ENCODE measurements at regions not wholly inside any gene's neighbourhood (a gene's known extent, or its start where the extent isn't known, plus 50 kb on each side); places are given as distances from the start of the nearest gene placed in this dataset.

DNA sequence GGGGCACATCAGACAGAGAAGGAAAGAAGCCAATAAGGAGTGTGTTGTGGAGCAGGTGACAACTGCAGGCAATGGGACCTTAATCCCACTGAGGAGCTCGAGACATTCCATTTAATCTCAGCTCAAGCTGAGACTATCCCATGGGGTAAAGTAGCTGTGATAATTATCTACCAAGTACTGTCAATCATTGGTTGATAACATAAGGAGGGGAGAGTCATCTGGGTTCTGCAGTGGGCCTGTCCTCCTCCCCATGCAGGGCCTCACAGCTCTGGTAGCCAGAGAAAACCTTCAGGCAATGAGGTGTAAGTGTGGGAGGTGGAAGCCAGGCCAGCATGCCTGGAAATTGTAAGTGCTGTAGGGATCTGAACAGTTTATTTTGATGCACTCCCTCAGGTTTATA, 375.0 kb upstream of the ARID1B start:
- DNase-seq = no peak

DNA sequence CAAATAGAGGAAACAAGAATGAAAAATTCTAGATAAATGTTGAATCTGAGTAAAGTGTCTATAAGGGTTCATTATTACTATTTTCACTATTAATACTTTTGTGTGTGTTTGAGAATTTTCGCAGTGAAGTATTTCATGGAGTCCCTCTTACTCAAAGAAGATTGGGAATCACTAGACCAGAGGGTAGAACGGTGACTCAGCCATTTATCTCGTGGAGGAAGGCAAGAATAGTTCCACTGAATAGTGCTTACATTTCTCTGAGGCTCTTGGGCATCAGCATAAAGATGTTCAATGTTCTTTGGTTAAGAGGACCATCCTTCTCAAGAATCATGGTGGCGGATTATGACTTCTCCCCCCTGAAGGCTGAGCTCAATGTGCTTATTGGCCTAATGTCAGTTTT, 376.7 kb upstream of the ARID1B start:
- no peak for DNase-seq

DNA sequence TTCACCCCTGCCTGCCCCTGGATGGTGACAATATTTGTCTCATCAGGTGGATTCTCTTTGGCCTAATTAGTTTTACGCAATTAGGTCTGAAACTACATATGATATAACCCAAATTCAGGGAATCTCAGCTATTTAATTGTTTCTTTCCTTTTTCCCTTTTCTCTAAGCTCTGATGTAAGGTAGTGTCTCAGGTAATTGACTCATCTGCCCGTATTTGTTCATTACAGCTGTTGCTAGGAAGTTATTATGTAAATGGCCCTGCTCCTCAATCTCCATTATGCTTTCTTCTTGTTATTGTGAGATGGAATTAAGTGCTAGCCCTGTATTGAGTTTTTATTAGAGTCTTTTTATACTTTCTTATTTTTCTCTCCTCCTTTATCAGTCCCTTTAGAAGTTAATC, 378.2 kb upstream of the ARID1B start:
- DNase-seq = no peak

DNA sequence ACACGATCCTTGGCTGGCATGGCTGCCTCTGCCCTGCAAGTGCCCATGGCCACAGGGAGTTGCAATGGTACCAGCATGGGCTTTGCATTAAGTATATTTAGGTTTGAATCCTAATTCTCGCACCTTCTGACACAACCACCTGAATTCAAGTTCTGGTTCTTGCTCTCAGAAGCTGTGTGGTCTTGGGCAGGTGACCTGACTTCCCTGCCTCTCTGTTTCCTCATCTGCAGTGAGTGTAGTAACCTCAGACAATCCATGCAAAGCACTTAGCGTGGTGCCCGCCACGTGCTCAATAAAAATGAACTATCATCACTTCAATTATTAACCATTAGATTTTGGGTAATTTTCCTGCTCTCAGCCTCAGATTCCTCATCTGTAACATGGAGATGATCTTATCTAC, 378.8 kb upstream of the ARID1B start:
- no peak for DNase-seq

DNA sequence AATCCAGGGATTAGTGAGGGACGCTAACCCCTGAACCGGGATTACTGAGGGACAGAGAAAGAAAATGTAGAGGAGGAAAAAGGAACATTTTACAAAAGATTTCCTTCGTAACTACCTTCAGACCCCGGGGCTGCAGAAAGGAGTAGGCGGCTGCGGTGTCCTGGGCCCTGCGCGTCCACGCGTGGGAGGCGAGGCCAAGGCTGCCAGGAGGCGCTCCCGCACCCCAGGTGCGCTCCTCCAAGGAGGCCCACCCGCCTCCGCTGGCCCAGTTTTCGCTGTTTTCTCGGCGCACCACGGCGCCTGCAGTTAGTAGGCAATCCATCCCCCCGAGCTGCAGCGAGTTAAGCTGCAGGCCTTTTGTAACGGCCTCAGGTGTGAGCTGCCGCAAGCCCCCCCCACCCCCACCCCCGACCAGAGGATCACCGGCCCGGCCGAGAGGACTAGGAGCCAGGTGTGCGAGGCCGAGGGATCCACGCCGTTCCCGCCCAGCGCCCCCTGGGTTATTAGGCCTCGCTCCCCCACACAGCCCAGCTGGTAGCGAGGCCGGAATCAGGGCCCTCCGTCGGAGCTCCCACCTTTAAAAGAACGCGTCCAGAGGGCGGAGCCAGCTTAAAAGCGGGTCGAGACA, 380.3 kb upstream of the ARID1B start:
- DNase-seq = no peak

DNA sequence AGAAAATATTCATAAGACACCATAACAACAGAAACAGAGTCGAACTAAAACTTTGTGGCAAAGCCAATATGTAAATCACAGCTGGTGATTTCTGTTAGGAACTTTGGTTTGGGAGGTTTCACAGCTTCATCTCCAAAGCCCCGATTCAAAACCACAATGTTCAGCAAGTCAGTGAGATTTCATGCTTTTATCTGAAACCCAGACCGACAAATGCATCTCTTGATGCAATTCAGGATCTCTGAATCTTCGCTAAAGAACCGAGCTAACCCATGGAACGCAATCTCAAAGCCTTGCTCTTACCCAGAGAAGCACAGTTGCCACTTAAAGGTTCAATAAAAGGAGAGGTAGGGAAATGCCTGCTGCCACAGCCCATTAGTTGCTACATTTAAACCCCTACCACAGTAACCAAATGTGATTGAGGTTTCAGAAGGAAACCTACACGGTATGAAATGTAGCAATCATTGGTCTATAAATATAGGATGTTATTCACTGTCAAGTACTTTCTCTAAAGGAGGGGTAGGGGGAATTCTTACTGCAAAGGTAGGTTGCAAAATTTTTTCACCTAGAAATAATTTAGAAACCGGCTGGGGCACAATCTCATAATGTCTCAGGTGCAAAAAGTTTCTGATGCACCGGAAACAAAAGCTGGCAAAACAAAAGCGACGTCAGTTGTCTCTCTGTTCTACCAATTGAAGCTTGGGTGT, 381.0 kb upstream of the ARID1B start:
- DNase-seq = no peak

DNA sequence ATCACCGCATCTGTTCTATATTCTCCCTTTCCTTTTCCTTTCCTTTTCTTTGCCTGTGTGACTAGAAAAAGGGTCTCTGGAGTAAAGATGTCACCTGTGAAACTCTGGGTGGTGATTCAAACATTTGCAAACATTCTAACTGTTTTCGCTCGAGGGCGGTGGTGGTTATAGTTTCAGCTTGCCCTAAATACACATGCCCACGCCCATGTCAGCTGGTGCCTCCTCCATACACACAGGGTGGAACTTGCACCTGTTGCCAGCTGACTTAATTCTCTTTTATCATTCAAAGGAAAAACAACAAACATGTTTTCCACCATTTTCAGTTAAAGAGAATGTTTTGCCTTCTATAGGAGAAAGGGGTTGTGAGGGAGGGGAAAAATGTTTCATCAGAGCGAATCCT, 381.9 kb upstream of the ARID1B start:
- no peak for DNase-seq

DNA sequence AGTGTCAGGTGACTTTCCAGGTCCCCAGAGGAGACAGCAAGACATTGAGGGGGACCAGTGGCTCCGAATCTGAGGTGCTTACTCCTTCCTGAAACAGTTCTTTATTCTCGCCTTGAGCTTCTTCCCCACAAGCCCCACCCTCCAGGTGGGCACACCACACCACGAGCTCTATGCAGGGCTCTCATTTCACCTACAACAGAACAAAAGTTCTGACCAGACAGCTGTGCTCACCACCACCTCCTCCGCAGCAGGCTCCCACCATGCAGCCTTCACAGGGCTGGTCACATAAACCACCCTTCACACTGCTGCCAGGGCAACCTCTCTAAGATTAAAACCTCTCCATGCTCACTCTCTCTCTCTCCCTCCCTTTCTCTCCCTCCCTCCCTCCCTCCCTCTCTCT, 384.5 kb upstream of the ARID1B start:
- DNase-seq = no peak

DNA sequence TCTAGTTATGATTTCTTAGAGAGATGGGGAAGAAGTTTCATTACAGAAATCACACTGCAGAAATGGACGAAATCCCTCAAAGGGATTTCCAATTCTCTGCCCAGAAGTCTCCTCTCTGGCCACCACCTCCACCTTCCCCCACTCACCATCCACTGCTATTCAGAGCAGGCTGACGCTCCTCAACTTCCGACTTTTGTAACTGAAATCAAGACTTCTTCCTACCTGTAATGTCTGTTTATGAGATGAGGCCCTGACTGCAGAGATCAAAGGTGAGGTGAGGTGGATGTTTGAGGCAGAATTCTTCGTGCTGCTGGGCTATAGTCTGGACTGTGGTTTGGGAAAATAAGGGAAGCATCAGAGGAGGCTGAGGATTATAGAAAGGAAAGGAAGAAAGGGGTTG, 385.2 kb upstream of the ARID1B start:
- DNase-seq = no peak

DNA sequence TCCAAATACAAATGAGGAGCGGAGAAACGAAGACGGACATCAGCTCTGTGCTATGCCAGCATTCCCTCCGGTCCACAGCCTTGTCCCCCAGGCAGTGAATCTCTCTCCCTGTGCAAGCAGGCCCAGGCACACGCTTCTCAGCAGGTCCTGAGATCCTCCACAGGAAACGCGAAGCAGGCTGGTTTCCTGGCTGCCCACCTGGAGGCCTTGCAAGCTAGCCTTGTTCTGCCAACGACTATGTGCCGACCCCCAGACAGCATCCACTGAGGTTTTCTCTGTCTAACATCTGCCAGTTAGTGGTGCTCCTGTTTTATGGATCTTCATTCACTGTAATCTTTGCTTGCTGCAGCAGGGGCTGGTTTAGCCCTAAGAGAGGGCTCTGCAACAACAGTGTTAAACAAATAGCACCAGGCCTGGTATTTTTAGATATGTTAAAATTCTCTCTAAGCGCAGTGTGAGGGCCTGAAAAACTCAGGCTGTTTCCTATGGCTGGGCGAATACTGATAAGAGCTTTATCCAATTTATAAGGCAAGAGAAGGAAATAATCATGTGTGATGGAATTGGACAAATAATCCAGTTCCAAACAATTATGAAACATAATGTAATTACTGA, 386.0 kb upstream of the ARID1B start:
- no peak for DNase-seq

DNA sequence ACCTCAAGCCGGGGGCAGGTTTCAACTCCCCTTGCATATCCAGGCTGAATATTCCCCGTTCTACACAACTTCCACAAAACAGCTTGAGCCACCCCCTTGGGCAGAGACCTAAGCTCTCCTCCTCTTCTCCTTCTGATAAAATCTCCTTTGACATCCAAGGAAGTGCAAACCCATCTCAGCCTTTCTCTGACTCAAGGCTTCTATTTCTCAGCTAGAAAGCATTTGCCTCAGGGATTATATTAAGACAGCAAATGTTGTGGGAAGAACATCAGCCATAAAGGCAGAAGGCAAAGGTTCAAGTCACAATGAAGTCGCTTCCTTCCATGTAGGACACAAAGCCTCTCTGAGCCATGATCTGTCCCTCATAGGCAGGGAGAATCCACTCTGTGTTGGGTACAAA, 386.6 kb upstream of the ARID1B start:
- DNase-seq = no peak

DNA sequence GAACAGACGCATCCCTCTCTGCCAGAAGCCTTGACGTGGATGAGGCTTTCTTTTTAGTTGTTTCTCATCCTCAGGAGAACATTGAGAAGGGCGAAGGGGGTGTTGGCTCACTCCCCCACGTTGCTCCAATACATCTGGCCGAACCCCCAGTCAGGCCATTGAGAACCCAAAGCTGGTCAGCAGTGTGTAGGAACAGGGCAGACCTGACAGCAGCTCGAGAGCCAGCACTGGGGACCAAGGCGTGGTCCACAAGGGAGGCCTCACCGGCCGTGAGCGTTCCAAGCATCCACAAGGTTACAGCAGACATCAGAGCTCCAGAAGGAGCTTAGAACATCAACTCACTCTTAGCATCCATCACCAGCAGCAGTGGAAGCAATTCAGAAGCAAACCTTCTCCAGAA, 387.9 kb upstream of the ARID1B start:
- DNase-seq = no peak

DNA sequence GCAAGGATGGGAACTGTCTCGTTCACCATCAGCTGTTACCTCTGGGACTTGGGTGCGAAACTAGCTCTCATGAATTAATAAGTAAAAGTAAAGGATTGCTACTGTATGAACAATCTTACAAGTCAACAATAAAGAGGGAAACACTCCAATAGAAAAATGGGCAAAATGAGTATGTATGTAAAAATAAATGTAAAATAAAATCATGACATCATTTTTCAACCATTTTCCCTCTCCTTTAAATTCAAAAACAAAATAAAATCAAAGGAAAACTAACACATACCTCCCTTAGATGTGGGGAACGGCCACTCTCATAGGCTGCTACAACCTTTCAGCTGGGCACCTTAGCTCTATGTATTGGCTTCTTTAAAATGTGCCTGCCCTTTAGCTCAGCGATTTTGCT, 389.7 kb upstream of the ARID1B start:
- no peak for DNase-seq

DNA sequence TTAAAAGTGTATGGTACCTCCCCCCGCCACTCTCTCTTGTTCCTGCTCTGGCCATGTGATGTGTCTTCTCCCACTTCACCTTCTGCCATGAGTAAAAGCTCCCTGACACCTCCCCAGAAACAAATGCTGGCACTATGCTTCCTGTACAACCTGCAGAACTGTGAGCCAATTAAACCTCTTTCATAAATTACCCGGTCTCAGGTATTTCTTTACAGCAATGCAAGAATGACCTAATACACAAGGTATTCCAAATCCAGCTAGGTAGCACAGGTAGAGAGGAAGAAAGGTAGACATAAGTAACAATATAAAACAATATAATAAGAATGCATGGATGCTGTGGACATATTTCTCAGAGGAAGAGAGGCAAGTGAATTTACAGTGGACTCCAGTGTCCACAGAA, 394.1 kb upstream of the ARID1B start:
- DNase-seq = no peak

DNA sequence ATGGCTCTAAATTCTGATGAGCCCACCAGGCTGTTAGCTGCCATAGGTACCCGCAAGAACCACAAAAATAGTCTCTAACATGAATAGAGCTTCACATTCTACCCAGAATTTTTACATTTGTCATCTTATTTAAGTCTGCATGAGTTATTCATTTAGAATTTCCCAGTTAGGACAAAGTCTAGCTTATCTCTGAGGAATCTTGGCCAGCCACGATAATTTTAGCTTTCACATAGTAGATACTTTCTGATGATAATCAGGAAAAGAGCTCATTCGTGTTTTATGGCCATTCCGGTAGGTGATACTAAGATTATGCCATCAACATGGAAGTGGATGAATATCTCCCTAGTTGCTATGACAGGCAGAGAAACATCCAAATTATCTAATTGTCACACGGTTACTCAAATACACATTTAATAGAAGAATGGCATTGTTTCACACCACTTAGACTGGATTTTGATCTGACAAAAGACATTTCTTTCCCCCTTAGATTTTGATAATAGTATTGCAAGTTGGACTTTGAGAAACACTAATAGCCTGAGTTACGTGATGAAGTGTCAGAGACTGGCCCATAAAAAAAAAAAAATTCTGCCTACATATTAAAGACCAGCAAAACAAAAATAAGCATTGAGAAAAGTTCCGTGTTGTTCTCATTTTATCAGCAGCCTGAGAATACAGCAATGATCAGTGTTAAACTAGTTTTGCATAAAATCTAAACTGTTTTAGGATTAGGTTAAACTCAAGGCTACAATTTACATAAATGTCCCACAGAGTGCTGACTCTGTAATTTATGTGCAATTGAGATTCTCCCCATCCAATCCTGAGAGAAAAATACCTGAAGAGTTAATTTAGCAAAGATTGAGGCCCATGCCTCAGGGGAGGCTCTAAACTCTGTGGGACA, 397.5 kb upstream of the ARID1B start:
- DNase-seq = no peak

DNA sequence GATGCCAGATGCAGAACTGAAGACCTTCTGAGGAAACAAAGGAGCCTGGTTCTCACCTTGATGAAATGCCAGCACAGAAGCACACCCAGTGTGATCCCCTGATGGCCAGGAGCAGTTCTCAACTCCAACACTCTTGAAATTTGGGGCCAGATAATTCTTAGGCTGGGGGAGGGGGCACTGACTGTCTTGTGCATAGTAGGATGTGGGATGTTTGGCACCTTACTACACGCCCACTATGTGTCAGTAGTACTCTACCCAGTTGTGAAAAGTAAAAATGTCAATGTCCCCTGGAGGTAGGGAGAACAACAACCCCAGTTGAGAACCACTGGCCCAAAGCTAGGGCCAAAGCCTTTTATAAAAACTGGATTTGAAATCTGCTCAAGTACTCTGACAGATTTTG, 398.3 kb upstream of the ARID1B start:
- DNase-seq = no peak

DNA sequence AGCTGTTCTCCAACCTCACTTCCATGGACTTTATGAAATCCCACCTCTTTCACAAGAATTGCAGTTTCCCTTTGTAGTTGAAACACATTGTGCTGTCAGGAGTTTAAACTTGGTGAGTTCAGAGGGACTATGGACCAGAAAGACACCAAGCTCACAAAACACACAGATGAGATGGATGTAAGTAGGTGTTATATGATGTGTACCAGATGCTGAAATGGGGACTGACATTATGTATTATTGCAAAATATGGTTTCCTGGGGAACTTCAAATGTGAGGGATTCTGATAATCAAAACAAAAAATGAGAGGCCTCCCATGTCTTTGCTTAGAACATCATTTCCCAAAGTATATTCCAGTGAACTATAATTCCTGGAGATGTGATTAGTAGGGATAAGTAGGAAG, 401.1 kb upstream of the ARID1B start:
- no peak for DNase-seq

DNA sequence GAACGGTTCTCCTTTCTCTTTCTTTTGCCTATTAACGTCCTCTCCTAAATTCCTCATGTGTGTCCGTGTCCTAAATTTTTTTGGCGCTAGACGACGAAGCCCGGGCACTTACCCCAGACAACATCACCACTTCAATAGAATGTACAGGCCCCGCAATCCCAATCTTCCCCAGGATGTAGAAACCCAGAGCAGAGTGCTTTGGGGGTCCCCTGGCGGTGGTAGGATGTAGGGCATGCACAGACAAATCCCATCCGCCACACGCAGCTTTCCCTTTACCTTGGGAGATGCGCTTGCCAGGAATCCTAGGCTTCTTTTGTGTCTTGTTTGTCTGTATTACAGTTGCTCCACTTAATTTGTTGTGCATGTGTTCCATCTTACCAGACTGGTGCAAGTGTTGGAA, 417.3 kb upstream of the ARID1B start:
- no peak for DNase-seq

DNA sequence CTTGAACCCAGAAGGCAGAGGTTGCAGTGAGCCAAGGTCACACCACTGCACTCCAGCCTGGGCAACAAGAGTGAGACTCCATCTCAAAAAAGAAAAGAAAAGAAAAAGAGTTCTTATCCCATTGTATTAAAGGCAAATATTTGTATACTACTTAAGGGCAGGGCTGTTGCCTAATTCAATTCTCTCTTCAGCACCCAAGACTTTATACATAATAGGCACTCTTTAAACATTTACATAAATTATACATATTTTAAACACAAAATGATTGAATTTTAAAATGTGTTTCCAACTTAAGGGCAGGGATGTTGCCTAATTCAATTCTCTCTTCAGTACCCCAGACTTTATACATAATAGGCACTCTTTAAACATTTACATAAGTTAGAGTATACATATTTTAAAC, 424.3 kb upstream of the ARID1B start:
- DNase-seq = no peak

DNA sequence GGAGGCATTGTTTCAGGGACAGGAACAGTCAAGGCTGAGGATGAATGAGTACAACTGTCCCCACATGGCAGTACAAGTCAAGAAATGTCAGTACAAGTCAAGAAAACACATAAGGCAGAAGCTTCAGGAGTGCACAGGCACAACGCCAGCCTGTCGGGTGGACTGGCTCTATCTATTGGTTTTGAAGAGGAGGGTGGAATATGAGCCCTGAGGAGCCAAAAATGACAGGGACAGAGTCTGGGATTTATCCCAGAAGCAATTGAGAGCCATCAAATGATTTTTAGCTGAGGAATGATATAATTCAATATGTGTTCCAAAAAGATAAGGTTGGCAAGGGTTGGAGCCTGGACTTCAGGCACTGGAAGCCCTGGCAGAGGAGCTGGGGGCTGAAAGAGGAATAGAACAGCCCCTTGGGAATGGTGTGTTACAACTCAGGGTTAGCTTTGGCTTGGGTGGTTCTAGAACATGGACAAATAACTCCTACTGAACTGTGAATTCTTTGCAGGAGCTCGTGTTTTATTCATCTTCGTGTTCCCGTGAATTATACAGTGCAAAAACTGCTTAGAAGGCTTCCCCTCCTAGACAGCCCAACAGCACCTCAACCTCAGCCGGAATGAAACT, 425.7 kb upstream of the ARID1B start:
- no peak for DNase-seq

DNA sequence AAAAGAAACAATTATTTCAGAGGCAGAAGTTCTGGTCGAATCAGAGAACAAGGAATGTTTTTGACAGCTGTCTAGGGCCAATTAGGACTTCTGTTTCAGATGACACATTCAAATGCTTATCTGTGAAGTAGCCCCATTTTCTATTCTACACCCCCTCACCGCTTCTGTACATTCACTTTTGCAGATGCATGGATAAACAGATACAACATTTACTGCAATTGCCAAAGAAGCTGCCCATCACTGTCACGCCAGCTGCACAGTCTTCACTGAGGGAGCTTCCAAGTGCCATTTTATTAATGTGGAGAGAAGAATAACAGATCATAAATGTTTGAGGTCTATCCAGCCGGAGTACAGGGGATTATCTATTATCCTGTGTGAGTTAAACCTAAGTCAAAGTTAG, 426.8 kb upstream of the ARID1B start:
- no peak for DNase-seq

DNA sequence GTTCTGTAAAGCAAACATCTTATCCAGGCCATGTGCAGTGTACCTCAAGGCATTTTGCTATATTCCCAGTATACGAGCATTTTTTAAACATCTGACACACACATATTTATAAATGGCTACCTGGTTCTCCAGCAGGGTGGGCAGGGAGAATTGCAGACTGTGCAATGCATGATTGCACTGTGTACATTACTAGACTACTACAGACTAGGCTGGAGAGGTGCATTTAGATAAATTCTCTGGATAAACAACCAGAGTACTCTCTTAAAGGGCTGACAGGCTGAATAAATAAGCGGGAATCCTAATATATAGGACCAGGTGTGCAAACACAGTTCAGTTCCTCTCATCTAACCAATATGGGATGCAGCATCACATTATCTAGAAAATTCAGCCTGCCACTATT, 428.3 kb upstream of the ARID1B start:
- DNase-seq = no peak

DNA sequence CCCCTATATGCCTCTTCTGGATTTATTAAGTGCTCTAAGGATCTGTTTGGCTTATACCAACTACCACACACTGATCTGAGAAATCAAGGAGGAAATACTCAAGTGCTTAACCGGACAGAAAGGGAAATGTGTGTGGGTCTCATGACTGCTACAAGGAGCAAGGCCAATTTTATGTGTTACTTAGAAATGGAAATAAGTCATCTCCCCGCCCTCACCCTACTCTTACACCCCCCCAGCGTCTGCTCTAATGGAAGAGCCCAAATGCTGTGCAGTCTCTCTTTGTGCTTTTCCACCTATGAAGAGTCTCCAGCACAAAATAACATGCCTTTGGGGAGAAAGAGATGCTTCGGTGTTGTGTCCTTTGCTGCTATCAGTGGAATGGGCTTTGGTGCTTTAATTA, 428.8 kb upstream of the ARID1B start:
- no peak for DNase-seq

Measured in GF-D8 (cell line).